Hematopoietic multipotent progenitor cell treated with erythropoietin and hydrocortisone succinate and interleukin-3 and kit ligand, for 4 days (in vitro differentiated cells): ENCODE measurements at regions not wholly inside any gene's neighbourhood (a gene's known extent, or its start where the extent isn't known, plus 50 kb on each side); places are given as distances from the start of the nearest gene placed in this dataset.

Source experiments
- DNase-seq: peaks from one replicate; pipeline ENCODE4 v3.0.0-alpha.2; 2015

- DNase-seq = no peak
These were observed 489.7 kb downstream of the CNTN3 start for GRCh38 chr3:74124782-74125181.

- DNase-seq = no peak
These were observed 492.2 kb downstream of the CNTN3 start for GRCh38 chr3:74122281-74122680.

- no peak for DNase-seq
These were observed 492.7 kb downstream of the CNTN3 start for GRCh38 chr3:74121761-74122160.

GRCh38 chr3:74119221-74119620, 494.5 kb upstream of the PDZRN3 start:
- no peak for DNase-seq

GRCh38 chr3:74115906-74116305, 491.2 kb upstream of the PDZRN3 start:
- DNase-seq = no peak

GRCh38 chr3:74107451-74107850, 482.7 kb upstream of the PDZRN3 start:
- DNase-seq = no peak

GRCh38 chr3:74106925-74107324, 482.2 kb upstream of the PDZRN3 start:
- no peak for DNase-seq

- no peak for DNase-seq
These were observed 466.5 kb upstream of the PDZRN3 start for GRCh38 chr3:74091204-74091603.

GRCh38 chr3:74089814-74090213, 465.1 kb upstream of the PDZRN3 start:
- no peak for DNase-seq

- no peak for DNase-seq
These were observed 455.3 kb upstream of the PDZRN3 start for GRCh38 chr3:74080056-74080461.

- no peak for DNase-seq
These were observed 450.5 kb upstream of the PDZRN3 start for GRCh38 chr3:74075241-74075640.

- DNase-seq = no peak
These were observed 450.0 kb upstream of the PDZRN3 start for GRCh38 chr3:74074700-74075099.

- no peak for DNase-seq
These were observed 442.6 kb upstream of the PDZRN3 start for GRCh38 chr3:74067296-74067695.

- DNase-seq = no peak
These were observed 441.7 kb upstream of the PDZRN3 start for GRCh38 chr3:74066456-74066855.

- DNase-seq = no peak
These were observed 435.3 kb upstream of the PDZRN3 start for GRCh38 chr3:74059923-74060600.

- no peak for DNase-seq
These were observed 434.7 kb upstream of the PDZRN3 start for GRCh38 chr3:74059301-74059922.

GRCh38 chr3:74057169-74057568, 432.4 kb upstream of the PDZRN3 start:
- no peak for DNase-seq

GRCh38 chr3:74055061-74055460, 430.3 kb upstream of the PDZRN3 start:
- DNase-seq = no peak

- DNase-seq = no peak
These were observed 429.8 kb upstream of the PDZRN3 start for GRCh38 chr3:74054566-74054965.

- no peak for DNase-seq
These were observed 429.3 kb upstream of the PDZRN3 start for GRCh38 chr3:74053970-74054516.

- DNase-seq = no peak
These were observed 424.7 kb upstream of the PDZRN3 start for GRCh38 chr3:74049444-74049843.

GRCh38 chr3:74048699-74049098, 424.0 kb upstream of the PDZRN3 start:
- no peak for DNase-seq

- no peak for DNase-seq
These were observed 420.3 kb upstream of the PDZRN3 start for GRCh38 chr3:74045000-74045399.

GRCh38 chr3:74041068-74041675, 416.4 kb upstream of the PDZRN3 start:
- DNase-seq = no peak
